ENCODE measurements at regions not wholly inside any gene's neighbourhood (a gene's known extent, or its start where the extent isn't known, plus 50 kb on each side); places are given as distances from the start of the nearest gene placed in this dataset.
"Not testable (repeated sequence)": the region's sequence is repeated elsewhere in the genome, so short reads cannot be mapped to it uniquely, and the experiment has no call there.

- H3K4me1 ChIP-seq (ENCODE audit: control insufficient read depth, insufficient read depth, low read length, poor library complexity, severe bottlenecking), result no peaks in the 10 kb centered on the region
- Mint-ChIP-seq H3K4me1 (no peaks in the 10 kb centered on the region), H3K27me3 (no peaks in the 10 kb centered on the region), H3K27ac (no peak overlapping the region), H3K9me3 (peaks cover 0 to 9% (median 0%) of the 10 kb centered on the region in 7 donors), H3K4me3 (no peak overlapping the region), H3K36me3 (no peaks in the 10 kb centered on the region)
- no peak overlapping the region for H3K27ac ChIP-seq (ENCODE audit: insufficient read depth, low read length, poor library complexity, severe bottlenecking)
- no peaks in the 10 kb centered on the region for H3K36me3 ChIP-seq (ENCODE audit: control insufficient read depth, insufficient read depth, low read length)
- no peak overlapping the region for H3K4me3 ChIP-seq (ENCODE audit: low read depth, low read length)
- H3K27me3 ChIP-seq (ENCODE audit: control insufficient read depth, insufficient read depth, low read length), result no peaks in the 10 kb centered on the region
- no peak for DNase-seq
- no peaks in the 10 kb centered on the region for H3K9me3 ChIP-seq (ENCODE audit: control insufficient read depth in 2 of 2, low read length in 2 of 2)
- no peak for ATAC-seq (ENCODE audit: low read depth in 2 of 2)
Observed at GRCh38 chr4:155060419-155060818, 148.0 kb upstream of the NPY2R start.

GRCh38 chr4:155060873-155061272, 147.6 kb upstream of the NPY2R start:
- ATAC-seq (ENCODE audit: low read depth in 2 of 2), result no peak
- Histone ChIP-seq H3K9me3 (ENCODE audit: control insufficient read depth in 2 of 2, low read length in 2 of 2) (no peaks in the 10 kb centered on the region), H3K27me3 (ENCODE audit: control insufficient read depth, insufficient read depth, low read length) (no peaks in the 10 kb centered on the region), H3K27ac (ENCODE audit: insufficient read depth, low read length, poor library complexity, severe bottlenecking) (no peak overlapping the region), H3K4me3 (ENCODE audit: low read depth, low read length) (no peak overlapping the region), H3K36me3 (ENCODE audit: control insufficient read depth, insufficient read depth, low read length) (no peaks in the 10 kb centered on the region), H3K4me1 (ENCODE audit: control insufficient read depth, insufficient read depth, low read length, poor library complexity, severe bottlenecking) (no peaks in the 10 kb centered on the region)
- peaks cover 0 to 9% (median 0%) of the 10 kb centered on the region in 7 donors for H3K9me3 Mint-ChIP-seq
- DNase-seq, result no peak
- no peaks in the 10 kb centered on the region for H3K36me3 Mint-ChIP-seq
- H3K4me1 Mint-ChIP-seq, result no peaks in the 10 kb centered on the region
- no peak overlapping the region for H3K27ac Mint-ChIP-seq
- H3K27me3 Mint-ChIP-seq, result no peaks in the 10 kb centered on the region
- no peak overlapping the region for H3K4me3 Mint-ChIP-seq

GRCh38 chr4:155062948-155063347, 145.5 kb upstream of the NPY2R start:
- Mint-ChIP-seq H3K9me3 (peaks cover 0 to 5% (median 3%) of the 10 kb centered on the region in 7 donors), H3K27me3 (no peaks in the 10 kb centered on the region), H3K4me1 (no peaks in the 10 kb centered on the region), H3K4me3 (no peak overlapping the region), H3K36me3 (no peaks in the 10 kb centered on the region), H3K27ac (no peak overlapping the region)
- Histone ChIP-seq H3K27ac (ENCODE audit: insufficient read depth, low read length, poor library complexity, severe bottlenecking) (no peak overlapping the region), H3K27me3 (ENCODE audit: control insufficient read depth, insufficient read depth, low read length) (no peaks in the 10 kb centered on the region), H3K36me3 (ENCODE audit: control insufficient read depth, insufficient read depth, low read length) (no peaks in the 10 kb centered on the region), H3K4me1 (ENCODE audit: control insufficient read depth, insufficient read depth, low read length, poor library complexity, severe bottlenecking) (no peaks in the 10 kb centered on the region), H3K4me3 (ENCODE audit: low read depth, low read length) (no peak overlapping the region), H3K9me3 (ENCODE audit: control insufficient read depth in 2 of 2, low read length in 2 of 2) (no peaks in the 10 kb centered on the region)
- ATAC-seq (ENCODE audit: low read depth in 2 of 2), result no peak
- DNase-seq, result no peak

- not testable (repeated sequence) for H3K27me3 Mint-ChIP-seq; H3K9me3 ChIP-seq (ENCODE audit: control insufficient read depth in 2 of 2, low read length in 2 of 2); ATAC-seq (ENCODE audit: low read depth in 2 of 2); H3K4me1 Mint-ChIP-seq; H3K36me3 ChIP-seq (ENCODE audit: control insufficient read depth, insufficient read depth, low read length); DNase-seq; H3K4me3 ChIP-seq (ENCODE audit: low read depth, low read length); H3K4me1 ChIP-seq (ENCODE audit: control insufficient read depth, insufficient read depth, low read length, poor library complexity, severe bottlenecking); H3K27ac ChIP-seq (ENCODE audit: insufficient read depth, low read length, poor library complexity, severe bottlenecking); H3K36me3 Mint-ChIP-seq; H3K27me3 ChIP-seq (ENCODE audit: control insufficient read depth, insufficient read depth, low read length); H3K27ac Mint-ChIP-seq; H3K4me3 Mint-ChIP-seq; H3K9me3 Mint-ChIP-seq
Observed at GRCh38 chr4:155064934-155065333, 143.5 kb upstream of the NPY2R start.

GRCh38 chr4:155066871-155067270, 141.6 kb upstream of the NPY2R start:
- Histone ChIP-seq H3K27ac (ENCODE audit: insufficient read depth, low read length, poor library complexity, severe bottlenecking) (no peak overlapping the region), H3K36me3 (ENCODE audit: control insufficient read depth, insufficient read depth, low read length) (no peaks in the 10 kb centered on the region), H3K27me3 (ENCODE audit: control insufficient read depth, insufficient read depth, low read length) (no peaks in the 10 kb centered on the region), H3K4me1 (ENCODE audit: control insufficient read depth, insufficient read depth, low read length, poor library complexity, severe bottlenecking) (no peaks in the 10 kb centered on the region), H3K4me3 (ENCODE audit: low read depth, low read length) (no peak overlapping the region), H3K9me3 (ENCODE audit: control insufficient read depth in 2 of 2, low read length in 2 of 2) (no peaks in the 10 kb centered on the region)
- Mint-ChIP-seq H3K27ac (no peak overlapping the region), H3K36me3 (no peaks in the 10 kb centered on the region), H3K4me1 (no peaks in the 10 kb centered on the region), H3K27me3 (no peaks in the 10 kb centered on the region), H3K4me3 (no peak overlapping the region), H3K9me3 (peaks cover 0 to 4% (median 3%) of the 10 kb centered on the region in 7 donors)
- ATAC-seq (ENCODE audit: low read depth in 2 of 2) (no peak), DNase-seq (no peak)

GRCh38 chr4:155071962-155072361, 136.5 kb upstream of the NPY2R start:
- H3K27me3 Mint-ChIP-seq, result no peaks in the 10 kb centered on the region

GRCh38 chr4:155072417-155072816, 136.0 kb upstream of the NPY2R start:
- H3K27me3 ChIP-seq (ENCODE audit: control insufficient read depth, insufficient read depth, low read length), result no peaks in the 10 kb centered on the region
- no peak overlapping the region for H3K27ac Mint-ChIP-seq
- no peaks in the 10 kb centered on the region for H3K36me3 ChIP-seq (ENCODE audit: control insufficient read depth, insufficient read depth, low read length)
- no peak overlapping the region for H3K4me3 ChIP-seq (ENCODE audit: low read depth, low read length)
- H3K4me1 ChIP-seq (ENCODE audit: control insufficient read depth, insufficient read depth, low read length, poor library complexity, severe bottlenecking), result no peaks in the 10 kb centered on the region
- no peaks in the 10 kb centered on the region for H3K9me3 ChIP-seq (ENCODE audit: control insufficient read depth in 2 of 2, low read length in 2 of 2)
- H3K27me3 Mint-ChIP-seq, result no peaks in the 10 kb centered on the region
- ATAC-seq (ENCODE audit: low read depth in 2 of 2) (no peak), DNase-seq (no peak)
- no peaks in the 10 kb centered on the region for H3K4me1 Mint-ChIP-seq
- no peak overlapping the region for H3K4me3 Mint-ChIP-seq
- H3K36me3 Mint-ChIP-seq, result no peaks in the 10 kb centered on the region
- H3K9me3 Mint-ChIP-seq, result peaks cover 0 to 4% (median 2%) of the 10 kb centered on the region in 7 donors
- no peak overlapping the region for H3K27ac ChIP-seq (ENCODE audit: insufficient read depth, low read length, poor library complexity, severe bottlenecking)

More at GRCh38 chr4:155071962-155072361, 136.5 kb upstream of the NPY2R start:
- Histone ChIP-seq H3K4me3 (ENCODE audit: low read depth, low read length) (no peak overlapping the region), H3K9me3 (ENCODE audit: control insufficient read depth in 2 of 2, low read length in 2 of 2) (no peaks in the 10 kb centered on the region), H3K36me3 (ENCODE audit: control insufficient read depth, insufficient read depth, low read length) (no peaks in the 10 kb centered on the region), H3K27ac (ENCODE audit: insufficient read depth, low read length, poor library complexity, severe bottlenecking) (no peak overlapping the region), H3K4me1 (ENCODE audit: control insufficient read depth, insufficient read depth, low read length, poor library complexity, severe bottlenecking) (no peaks in the 10 kb centered on the region), H3K27me3 (ENCODE audit: control insufficient read depth, insufficient read depth, low read length) (no peaks in the 10 kb centered on the region)
- H3K4me3 Mint-ChIP-seq, result no peak overlapping the region
- H3K4me1 Mint-ChIP-seq, result no peaks in the 10 kb centered on the region
- no peaks in the 10 kb centered on the region for H3K36me3 Mint-ChIP-seq
- DNase-seq (no peak), ATAC-seq (ENCODE audit: low read depth in 2 of 2) (no peak)
- peaks cover 0 to 4% (median 2%) of the 10 kb centered on the region in 7 donors for H3K9me3 Mint-ChIP-seq
- no peak overlapping the region for H3K27ac Mint-ChIP-seq

GRCh38 chr4:155073852-155074251, 134.6 kb upstream of the NPY2R start:
- no peaks in the 10 kb centered on the region for H3K36me3 Mint-ChIP-seq
- H3K27me3 Mint-ChIP-seq, result no peaks in the 10 kb centered on the region
- DNase-seq, result no peak
- Histone ChIP-seq H3K27ac (ENCODE audit: insufficient read depth, low read length, poor library complexity, severe bottlenecking) (no peak overlapping the region), H3K9me3 (ENCODE audit: control insufficient read depth in 2 of 2, low read length in 2 of 2) (no peaks in the 10 kb centered on the region), H3K27me3 (ENCODE audit: control insufficient read depth, insufficient read depth, low read length) (no peaks in the 10 kb centered on the region), H3K4me3 (ENCODE audit: low read depth, low read length) (no peak overlapping the region), H3K36me3 (ENCODE audit: control insufficient read depth, insufficient read depth, low read length) (no peaks in the 10 kb centered on the region), H3K4me1 (ENCODE audit: control insufficient read depth, insufficient read depth, low read length, poor library complexity, severe bottlenecking) (no peaks in the 10 kb centered on the region)
- peaks cover 0 to 4% (median 1%) of the 10 kb centered on the region in 7 donors for H3K9me3 Mint-ChIP-seq
- ATAC-seq (ENCODE audit: low read depth in 2 of 2), result no peak
- H3K4me3 Mint-ChIP-seq, result no peak overlapping the region
- no peak overlapping the region for H3K27ac Mint-ChIP-seq
- no peaks in the 10 kb centered on the region for H3K4me1 Mint-ChIP-seq

All from CD4-positive, CD25-positive, alpha-beta regulatory T cell (primary cell).